GM21529 (cell line): ENCODE measurements at regions not wholly inside any gene's neighbourhood (a gene's known extent, or its start where the extent isn't known, plus 50 kb on each side); places are given as distances from the start of the nearest gene placed in this dataset.

Experiments used
- ATAC-seq: cut with Tn5 transposase; IDR thresholded peaks from one replicate; pipeline ENCODE4 v1.9.1; 2021; ENCODE audit not compliant: unreplicated experiment

DNA sequence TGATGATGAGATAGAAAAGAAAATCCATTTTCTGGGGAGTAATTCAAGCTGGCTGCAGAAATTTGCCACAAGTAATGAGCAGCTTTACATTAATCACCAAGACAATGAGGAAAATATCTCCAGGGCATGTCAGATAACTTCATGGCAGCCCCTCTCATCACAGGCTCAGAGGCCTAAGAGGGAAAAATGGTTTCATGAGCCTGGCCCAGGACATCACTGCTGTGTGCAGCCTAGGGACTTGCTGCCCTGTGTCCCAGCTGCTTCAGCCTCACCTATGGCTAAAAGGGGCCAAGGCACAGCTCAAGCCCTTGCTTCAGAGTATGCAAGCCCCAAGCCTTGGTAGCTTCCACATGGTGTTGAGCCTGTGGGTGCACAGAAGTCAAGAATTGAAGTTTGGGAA, 161.7 kb downstream of the OPA1 start:
- ATAC-seq: no peak

- ATAC-seq: no peak
Observed at GRCh38 chr3:193756536-193756935, 163.5 kb downstream of the OPA1 start.

DNA sequence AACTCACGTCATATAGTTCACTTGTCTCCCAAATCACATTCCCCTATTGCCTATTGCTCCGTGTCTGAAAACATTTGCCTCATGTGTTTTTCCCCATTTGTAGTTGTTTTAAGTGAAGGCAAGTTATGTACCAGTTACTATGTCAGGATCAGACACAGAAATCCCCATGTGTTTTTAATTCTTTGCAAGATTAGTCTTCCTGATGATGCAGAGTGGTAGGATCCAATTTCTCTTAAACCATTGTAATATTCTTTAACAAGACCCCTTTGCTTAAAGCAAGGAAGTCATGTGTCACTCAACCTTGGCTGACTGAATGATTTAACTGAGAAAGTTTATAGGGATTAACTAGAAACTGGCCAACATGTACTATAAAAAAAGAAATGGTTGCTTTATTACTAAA, 164.4 kb downstream of the OPA1 start:
- ATAC-seq: no peak

- no peak for ATAC-seq
Observed at GRCh38 chr3:193761969-193762368, 169.0 kb downstream of the OPA1 start.

GRCh38 chr3:193762657-193763056, 169.6 kb downstream of the OPA1 start:
- ATAC-seq: no peak

GRCh38 chr3:193764959-193765358, 172.0 kb downstream of the OPA1 start:
- ATAC-seq: no peak

GRCh38 chr3:193767353-193768069, 174.5 kb downstream of the OPA1 start:
- no peak for ATAC-seq

- no peak for ATAC-seq
Observed at GRCh38 chr3:193768070-193768394, 175.0 kb downstream of the OPA1 start.

DNA sequence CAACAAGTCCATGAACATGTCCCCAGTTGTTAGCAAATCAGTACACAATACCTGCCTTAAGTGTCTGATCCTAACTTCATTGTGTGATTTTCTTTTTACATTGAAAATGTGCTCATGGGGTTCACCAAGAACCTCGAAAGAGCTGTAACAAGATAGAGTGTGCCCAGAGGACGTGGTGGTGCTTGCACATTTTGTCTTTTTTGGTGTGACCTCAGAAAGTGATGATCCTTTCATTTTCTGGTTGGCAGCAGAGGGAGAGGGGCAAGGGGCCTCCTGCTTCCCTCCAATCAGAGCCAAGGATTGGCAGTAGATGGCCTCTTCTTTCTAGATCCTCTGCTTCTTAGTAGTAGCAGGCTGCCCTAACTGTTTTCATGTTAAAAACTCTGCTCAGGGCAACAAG, 176.4 kb downstream of the OPA1 start:
- no peak for ATAC-seq

DNA sequence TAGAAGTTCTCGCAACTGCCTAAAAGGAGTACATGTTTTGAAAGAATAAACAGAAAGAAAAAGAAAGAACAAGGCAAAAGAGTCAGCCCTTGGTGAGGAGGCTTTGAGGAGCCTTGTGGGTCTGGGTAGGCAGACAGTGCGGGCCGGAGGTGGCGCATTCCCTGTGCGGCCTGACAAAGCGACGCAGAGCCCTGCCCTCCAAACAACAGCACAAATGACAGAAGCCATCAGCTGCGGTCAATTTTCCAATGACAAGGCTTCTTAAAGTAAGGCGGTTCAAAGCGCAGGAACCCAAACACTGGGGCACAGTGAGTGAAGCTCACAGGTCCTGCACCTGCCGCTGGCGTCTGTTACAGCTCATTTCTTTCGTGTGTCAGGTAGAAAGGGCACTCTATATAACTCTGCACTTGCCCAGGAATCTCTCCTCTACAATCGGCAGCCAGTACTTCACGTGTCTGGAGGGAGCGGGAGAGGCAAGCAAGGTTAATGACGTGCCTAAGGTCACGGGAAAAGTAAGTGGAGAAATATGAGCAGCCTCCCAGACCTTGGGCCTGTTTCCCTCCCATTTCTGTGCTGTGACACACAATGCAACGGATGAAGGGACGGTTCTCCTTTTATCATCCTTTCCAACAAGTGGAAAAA, 178.1 kb downstream of the OPA1 start:
- no peak for ATAC-seq

DNA sequence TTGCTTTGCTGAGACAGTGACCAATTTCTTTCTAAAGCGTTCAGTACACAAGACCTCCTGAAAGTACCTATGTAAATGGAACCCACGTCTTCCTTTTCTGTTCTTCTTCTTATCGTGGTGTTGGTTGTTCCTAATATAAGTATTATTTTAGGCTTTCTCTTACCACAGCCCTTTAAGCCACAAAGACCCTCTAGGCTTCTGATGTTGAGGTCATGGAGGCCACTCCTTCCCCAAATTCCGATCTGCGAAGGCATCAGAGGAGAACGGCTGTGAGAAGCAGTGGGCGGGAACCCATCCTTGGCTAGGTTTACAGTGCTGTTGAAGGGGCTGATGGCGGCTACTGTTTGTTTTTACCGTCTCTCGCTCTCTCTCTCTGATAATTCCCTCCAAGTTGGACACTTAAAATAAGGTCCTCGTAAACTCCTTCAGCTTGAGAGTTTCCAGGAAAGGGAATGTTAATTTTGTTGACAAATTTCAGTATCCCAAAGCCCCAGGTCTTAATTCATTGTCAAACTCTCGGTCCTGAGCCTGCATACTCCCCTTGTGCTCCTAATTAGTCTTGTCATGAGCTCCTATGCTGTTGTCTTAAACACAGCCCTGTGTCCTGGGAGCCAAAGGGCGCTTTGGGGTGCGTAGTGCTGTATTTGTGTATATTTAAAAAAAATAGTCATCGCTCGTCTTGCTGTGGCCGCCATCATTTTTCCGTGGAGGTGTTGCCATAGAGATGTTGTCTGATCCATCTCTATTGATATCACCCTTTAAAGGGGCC, 178.8 kb downstream of the OPA1 start:
- no peak for ATAC-seq

DNA sequence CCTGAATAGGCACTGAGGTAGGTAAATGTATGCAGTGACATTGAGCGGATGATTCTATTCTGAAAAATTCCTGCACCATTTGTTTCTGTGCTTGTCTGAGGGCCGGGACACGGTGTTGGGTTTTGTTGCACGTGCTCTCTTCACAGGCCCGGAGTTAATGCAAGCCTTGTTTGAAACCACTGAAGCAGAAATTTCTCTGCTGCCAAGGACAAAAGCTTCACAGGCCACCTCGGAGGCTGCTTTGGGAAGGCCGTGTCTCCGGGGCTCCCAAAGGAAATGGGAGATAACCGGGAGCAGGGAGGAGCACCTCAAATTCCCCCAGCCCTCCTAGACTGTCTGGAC, 179.4 kb downstream of the OPA1 start:
- no peak for ATAC-seq

DNA sequence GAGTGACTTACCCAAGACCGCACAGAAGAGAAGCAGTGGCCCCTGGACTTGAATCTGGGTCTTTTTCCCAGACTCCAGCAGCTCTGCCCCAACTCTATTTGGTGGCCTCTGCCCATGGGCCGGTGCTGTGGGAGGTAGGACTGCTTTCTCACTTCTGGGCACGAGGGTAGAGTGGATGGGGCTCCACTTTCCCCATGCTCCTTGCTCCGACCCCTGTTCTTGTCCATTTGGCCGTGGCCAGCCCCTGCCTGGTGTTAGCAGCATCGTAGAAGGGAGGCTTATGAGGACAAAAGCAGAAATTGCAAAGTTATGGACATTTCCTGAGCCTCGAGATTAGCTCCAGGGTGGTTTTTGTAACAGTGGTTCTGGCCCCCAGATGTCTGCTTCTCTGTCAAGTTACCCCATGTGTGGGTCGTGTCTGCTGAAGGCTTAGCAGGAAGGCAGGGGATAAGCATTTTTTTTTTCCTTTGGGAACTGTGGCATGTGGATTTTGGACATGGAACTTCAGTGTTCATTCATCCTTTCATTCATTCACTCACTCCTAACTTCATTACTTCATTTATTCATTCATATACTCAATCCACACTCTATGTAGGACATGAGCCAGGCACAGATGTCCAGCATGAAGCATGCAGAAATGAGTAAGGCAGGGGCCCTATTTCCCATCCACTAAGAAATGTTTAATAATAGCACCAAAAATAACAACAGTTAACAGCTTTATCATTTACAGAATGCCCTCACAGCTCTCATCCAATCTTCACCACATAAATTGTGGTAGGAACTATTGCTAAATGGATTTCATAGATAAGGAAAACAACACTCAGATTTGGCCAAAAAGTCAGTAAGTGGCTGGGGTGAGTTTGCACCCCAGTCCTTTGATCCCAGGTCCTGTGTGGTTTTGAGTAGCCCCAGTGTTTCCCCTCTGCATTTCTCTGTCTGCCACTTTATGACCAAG, 180.5 kb downstream of the OPA1 start:
- ATAC-seq: no peak

- ATAC-seq: no peak
Observed at GRCh38 chr3:193774272-193774915, 181.4 kb downstream of the OPA1 start.

- ATAC-seq: no peak
Observed at GRCh38 chr3:193774916-193775285, 181.9 kb downstream of the OPA1 start.

DNA sequence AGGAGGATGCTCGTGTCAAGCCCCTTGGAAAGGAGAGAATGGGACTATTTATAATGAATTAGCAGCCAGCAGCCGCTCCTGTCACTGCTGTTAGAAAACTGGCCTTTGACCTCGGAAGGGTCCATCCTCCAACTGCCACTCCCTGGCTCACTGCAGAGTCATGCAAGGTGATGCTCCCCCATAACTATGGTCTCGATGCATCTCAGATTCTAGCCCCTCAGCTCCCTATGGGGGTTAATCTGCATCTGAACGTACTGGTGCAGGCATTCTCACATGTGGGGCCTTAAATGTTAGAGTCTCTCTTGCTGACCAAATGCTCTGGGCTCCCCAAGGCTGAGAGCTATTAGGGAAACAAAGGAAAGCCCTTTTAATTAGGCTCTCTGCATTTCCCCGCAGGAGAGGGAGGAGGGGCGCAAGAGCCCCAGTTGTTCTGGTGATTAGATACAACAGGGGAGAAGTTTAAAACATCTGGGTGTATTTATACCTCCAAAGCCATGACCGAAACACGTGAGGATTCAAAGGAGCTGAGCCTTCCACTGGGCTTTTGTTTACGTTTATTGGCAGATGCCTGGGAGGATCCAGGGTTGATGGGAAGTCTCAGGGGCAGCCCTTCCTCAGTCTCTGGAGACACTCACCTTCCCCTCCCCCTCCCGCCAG, 182.5 kb downstream of the OPA1 start:
- ATAC-seq: no peak

- ATAC-seq: no peak
Observed at GRCh38 chr3:193776626-193777358, 183.8 kb downstream of the OPA1 start.

DNA sequence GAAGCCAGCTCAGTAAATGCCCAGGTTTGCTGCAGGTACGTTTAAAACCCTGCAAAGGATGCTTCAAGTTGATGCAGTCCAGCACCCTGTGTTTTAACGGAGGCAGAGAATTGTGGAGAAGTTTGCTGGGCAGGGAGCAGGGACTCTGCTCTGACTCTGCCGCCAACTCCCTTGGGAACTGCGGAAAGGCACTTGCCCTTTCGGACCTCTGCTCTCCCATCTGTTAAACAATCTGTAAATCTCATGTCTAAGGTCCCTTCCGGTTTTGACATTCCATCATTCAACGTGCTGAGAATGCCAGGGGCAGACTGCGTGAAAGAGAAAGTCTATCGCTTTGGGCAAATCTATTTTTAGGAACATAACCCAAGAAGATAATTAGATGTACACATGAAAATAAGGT, 184.5 kb downstream of the OPA1 start:
- ATAC-seq: no peak

DNA sequence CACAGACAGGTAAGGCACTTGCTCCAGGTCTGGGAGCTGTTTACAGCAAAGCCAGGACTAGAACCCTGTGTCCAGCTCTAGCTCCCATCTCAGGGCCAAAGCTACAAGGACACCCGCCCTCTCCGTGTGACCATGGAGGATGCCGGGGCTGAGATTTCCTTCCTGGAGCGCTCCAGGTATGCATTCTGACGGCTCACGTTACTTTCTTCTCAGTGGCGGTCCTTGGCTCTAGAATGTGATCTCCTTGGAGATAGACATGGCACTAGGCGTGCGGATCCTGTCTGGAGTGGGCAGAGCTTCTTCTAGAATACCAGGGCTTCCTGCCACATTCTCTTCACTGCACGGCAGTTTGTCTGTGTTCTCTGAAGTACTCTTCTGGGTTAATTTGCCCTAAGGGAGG, 185.7 kb downstream of the OPA1 start:
- ATAC-seq: no peak

DNA sequence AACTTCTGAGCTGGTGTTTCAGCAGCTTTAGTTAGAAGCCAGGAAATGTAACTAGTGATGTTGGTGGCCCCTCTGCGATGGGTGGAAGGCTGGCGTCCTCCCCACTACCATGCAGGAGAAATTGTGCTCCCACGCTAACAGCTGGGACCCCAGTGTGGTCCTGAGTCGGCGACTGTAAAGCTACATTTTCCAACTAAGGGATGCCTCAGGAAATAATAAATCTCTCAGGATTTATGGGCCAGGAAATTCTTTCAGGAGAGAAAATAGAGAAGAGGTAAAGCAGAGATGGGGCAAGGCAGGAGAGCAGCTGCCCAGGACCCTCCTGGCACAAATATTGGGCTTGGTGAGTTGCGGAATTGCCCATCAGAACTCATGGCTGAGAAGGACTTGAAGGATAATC, 186.9 kb downstream of the OPA1 start:
- no peak for ATAC-seq
